CD4-positive, alpha-beta T cell treated with Interleukin-17A for 4 hours (primary cell): ENCODE measurements at regions not wholly inside any gene's neighbourhood (a gene's known extent, or its start where the extent isn't known, plus 50 kb on each side); places are given as distances from the start of the nearest gene placed in this dataset.
"Not testable (repeated sequence)": the region's sequence is repeated elsewhere in the genome, so short reads cannot be mapped to it uniquely, and the experiment has no call there.

ENCODE experiments used
- DNase-seq: peaks from one replicate; pipeline ENCODE4 v3.0.0-alpha.2; 2020; ENCODE audit warnings: mixed read lengths

DNA sequence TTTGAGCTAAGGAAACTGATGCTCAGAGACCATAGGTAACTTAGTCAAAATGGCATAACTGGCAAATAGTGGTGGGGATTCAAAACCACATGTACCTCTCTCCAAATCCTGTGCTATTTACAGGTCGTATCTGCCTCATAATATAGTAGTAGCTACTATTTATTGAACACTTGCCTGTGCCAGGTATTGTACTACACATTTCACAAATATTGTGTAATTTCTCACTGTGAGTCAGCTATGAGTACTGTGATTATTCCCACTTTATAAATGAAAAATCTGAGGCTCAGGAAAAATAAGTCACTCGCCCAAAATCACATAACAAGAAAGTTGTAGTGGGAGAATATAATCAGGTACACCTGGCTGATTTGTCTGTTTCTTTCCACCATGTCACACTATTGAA, 199.8 kb upstream of the FAT3 start:
- no peak for DNase-seq

DNA sequence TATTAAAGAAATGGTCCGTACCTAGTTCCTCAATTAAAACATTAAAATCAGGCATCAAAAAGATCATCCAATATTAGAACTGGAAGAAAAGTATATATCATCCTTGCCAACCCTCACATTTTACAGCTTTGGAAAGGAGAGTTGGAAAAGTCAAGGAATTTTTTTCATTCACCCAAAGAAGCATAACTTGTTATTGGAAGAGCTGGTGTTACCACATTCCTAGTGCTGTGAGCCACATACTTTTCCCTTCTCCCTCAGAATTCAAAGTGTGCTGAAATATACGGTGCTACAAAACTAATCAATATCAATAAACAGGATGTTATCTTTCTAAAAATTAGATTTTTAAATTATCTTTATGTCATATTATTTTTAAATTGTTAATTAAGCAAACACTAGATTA, 202.1 kb upstream of the FAT3 start:
- no peak for DNase-seq

DNA sequence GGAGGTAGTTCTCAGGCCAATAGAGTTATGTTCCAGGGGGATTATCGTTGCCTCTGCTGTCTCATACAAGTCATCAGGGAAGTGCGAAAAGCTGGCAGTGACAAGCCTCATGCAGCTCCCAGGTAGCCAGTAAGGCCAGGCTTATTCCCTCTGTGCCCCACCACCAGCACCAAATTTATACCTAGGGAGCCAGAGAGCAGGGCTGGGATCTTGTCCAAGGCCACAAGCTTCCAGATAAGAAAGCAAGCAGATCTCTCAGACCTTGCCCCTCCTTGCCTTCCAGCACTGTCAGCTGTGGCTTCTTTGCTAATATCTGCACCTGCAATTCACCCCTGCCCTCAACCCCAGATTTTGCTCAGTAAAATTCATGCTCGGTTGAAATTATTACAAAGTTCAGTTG, 206.3 kb upstream of the FAT3 start:
- no peak for DNase-seq

DNA sequence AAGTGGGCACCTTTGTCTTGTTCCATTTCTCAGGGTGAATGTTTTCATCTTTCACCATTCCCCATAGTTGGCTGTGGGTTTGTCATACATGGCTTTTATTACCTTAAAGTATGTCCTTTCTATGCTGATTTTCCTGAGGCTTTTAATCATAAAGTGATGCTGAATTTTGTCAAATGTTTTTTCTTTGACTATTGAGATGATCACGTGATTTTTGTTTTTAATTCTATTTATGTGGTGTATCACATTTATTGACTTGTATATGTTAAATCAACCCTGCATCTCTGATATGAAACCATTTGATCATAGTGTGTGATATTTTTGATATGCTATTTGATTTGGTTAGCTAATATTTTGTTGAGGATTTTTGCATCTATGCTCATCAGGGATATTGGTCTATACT, 216.4 kb upstream of the FAT3 start:
- DNase-seq, result no peak

DNA sequence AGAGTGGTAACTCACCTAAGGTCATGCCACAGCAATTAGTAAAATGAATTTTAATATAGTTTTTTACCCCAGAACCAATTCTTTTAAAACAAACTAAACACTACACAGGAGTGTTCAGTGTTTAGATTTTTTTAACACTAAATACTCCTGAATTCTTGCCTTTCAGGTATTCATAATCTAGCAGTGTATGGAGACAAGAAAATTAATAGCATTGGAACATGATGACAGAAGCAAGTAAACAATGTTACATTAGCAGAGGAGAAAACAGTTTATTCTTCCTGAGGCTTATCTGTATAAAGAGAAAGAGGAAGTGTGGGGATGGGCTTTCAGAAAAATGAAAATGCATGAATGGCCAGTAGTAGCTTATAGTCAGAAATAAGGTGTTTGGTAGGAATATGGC, 222.1 kb upstream of the FAT3 start:
- DNase-seq, result no peak

- no peak for DNase-seq
These were observed 226.1 kb upstream of the FAT3 start for GRCh38 chr11:91998481-91998880.

DNA sequence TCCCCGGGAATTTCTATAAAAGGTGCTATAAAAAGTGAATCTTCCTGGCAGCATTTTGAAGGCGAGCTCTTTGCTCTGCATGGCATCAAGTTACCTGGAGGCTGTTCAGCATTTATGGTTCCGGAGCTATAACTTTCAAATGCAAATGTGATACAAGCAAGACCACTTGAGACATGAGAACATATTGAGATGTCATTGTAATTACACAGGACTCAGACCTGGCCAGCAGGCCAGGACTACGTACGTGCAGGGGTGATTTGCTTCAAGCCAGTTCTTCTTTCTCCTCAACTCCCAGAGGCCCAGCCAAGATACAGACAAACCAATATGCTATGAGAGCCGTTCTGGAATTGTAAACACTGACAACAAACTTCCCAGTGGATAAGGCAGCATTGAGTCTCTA, 227.4 kb upstream of the FAT3 start:
- DNase-seq, result no peak

DNA sequence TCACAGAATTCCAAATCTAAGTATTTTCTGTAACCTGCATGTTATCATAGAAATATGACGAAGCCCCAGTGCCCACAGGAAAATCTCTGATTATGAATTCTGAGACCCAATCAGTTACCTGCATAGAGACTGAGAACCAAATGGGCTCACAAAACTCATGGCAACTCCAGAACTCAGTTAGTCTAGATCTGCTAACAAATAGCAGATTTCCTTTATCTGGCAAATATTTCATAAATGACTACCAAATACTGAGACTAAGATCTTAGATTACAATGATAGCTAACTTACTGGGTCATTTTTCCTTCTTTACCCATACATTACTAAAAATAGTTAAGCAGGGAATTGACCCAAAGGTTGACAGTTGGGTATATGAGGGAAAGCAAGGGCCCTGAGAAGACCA, 228.1 kb upstream of the FAT3 start:
- DNase-seq, result no peak

DNA sequence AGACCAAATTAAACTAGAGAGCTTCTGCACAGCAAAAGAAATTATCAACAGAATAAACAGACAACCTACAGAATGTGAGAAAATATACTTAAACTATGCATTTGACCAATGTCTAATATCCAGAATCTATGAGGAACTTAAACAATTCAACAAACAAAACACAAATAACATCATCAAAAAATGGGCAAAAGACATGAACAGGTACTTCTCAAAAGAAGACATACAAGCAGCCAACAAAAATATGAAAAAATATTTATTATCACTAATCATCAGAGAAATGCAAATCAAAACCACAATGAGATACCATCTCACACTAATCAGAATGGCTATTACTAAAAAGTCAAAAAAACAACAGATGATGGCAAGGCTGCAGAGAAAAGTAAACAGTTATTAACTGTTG, 236.2 kb upstream of the FAT3 start:
- DNase-seq, result not testable (repeated sequence)

DNA sequence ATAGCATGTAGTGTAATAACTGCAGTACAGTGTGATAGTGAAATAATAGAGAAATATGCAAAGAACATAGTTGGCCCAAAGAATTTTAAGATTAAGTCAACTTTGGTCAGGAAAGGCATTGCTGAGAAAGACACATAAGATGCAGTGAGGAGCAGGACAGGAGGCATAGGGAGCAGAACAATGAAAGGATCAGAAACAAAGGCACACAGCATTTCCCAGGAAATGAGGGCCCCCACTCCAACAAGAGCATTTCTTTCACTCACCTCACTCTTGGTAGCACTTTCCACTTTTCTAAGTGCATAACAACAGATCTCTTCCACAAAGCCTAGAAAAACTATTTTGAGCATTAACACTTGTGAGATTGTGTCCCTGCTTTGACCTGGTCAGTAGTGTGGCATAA, 238.4 kb upstream of the FAT3 start:
- no peak for DNase-seq

GRCh38 chr11:91984033-91984584, 240.5 kb upstream of the FAT3 start:
- no peak for DNase-seq

- DNase-seq, result no peak
These were observed 242.6 kb upstream of the FAT3 start for GRCh38 chr11:91981995-91982394.

DNA sequence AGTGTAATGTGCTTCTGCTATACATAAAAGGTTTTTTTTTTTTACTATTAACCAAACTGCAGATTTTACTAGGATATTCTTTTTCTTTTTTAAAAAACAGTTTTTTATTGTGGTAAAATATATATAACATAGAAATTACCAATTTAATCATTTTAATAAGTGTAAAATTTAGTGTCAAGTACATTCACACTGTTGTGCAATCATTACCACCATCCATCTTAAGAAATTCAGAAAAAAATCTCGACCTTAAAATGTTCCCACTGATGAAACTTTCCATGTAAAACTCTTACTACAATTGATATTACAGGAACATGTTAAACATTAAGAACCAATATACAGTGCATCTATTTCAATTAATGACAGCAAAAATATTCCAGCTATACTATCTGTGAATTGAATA, 244.8 kb upstream of the FAT3 start:
- no peak for DNase-seq

- no peak for DNase-seq
These were observed 245.9 kb upstream of the FAT3 start for GRCh38 chr11:91978747-91979146.

- no peak for DNase-seq
These were observed 251.9 kb upstream of the FAT3 start for GRCh38 chr11:91972665-91973266.

DNA sequence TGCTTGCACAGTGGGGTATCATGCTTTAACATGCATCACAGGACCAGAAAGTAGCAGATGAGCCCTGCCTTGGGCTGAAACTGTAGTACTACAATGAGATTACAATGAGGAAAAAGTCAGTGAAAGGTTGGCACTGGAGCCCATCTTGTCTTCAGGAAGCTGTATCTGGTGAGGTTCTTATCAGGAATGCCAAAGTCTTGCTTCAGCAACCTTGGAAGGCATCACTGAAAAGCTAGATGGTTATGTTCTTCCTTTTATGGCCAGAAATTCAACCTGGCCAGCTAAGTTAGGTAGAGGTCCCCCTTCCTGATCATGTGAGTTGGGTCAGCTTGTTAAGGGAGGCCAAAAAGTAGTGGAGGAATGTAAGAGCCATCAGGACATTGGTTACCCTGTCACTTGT, 254.0 kb upstream of the FAT3 start:
- DNase-seq, result no peak

DNA sequence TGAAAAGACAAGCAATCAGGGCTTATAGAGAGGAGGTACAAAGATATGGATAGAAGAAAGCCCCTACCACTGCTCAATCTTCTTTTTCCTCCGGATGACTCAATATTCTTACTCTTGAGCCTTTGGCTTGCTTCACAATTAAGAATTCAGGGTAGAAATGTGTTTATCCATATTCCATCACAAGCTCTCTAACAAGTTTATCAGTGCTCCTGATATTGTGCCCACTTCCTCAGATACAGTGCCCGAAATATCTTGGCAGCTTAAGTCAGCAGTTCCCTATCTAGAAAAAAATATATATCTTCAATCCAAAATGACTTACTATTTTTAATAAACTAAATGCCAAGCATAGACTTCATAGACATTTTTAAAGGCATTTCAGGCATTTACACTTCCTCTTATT, 255.1 kb upstream of the FAT3 start:
- no peak for DNase-seq

GRCh38 chr11:91967691-91968045, 256.9 kb upstream of the FAT3 start:
- DNase-seq, result no peak

DNA sequence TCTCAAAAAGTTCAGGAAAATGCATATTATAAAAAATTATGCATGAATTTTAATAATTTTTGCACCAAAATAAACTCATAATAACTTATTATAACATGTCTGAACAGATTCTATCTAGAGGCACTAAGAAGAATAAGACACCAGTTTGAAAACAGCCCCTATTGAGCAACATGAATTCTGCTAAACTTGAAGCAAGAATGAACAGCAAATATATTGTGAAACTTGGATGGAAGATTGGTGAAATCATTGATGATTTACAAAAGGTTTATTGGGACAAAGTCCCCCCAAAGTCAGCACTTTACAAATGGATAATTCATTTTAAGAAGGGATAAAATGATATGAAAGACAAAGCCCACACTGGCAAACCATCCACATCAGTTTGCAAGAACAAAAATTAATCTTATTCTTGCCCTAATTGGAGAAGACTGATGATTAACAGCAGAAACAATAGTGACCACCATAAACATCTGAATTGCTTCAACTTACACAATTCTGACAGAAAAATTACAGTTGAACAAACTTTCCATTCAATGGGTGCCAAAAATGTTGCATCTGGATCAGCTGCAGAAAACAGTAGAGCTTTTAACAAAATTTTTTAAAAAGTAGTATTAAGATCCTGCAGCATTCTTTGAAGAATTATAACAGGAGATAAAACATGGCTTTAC, 257.5 kb upstream of the FAT3 start:
- no peak for DNase-seq

- no peak for DNase-seq
These were observed 258.2 kb upstream of the FAT3 start for GRCh38 chr11:91966368-91966767.

- no peak for DNase-seq
These were observed 263.8 kb upstream of the FAT3 start for GRCh38 chr11:91960770-91961169.

GRCh38 chr11:91959411-91959810, 265.2 kb upstream of the FAT3 start:
- DNase-seq, result no peak

GRCh38 chr11:91956711-91957110, 267.9 kb upstream of the FAT3 start:
- no peak for DNase-seq

DNA sequence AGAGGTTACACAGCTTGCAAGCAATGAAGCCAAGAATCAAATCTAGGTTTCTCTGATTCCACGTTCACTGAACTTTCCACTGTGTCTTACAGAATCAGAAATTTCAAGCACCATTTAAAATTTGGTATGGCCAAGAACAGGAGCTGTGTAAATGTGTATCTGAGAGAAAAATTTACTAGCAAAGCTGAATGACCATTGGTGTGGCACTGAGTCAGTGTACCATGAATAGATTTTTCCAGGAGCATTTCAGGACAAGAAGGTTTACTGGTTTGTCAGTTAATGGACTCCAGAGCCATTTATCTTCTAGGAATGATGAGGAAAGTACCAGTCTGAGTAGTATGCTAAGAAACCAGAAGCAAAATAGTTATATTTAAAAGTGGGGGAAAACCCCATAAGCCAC, 269.4 kb upstream of the FAT3 start:
- DNase-seq, result no peak

- no peak for DNase-seq
These were observed 272.6 kb upstream of the FAT3 start for GRCh38 chr11:91952056-91952455.
